ENCODE measurements at regions not wholly inside any gene's neighbourhood (a gene's known extent, or its start where the extent isn't known, plus 50 kb on each side); places are given as distances from the start of the nearest gene placed in this dataset.

GRCh38 chr13:68440874-68441273, 1210.7 kb upstream of the PCDH9 start:
- no peak for DNase-seq

GRCh38 chr13:68439817-68440216, 1209.7 kb upstream of the PCDH9 start:
- no peak for DNase-seq

- no peak for DNase-seq
These were observed 1198.2 kb upstream of the PCDH9 start for GRCh38 chr13:68428292-68428691.

GRCh38 chr13:68417801-68418200, 1187.7 kb upstream of the PCDH9 start:
- no peak for DNase-seq

- DNase-seq, result no peak
These were observed 1179.9 kb upstream of the PCDH9 start for GRCh38 chr13:68410007-68410406.

- no peak for DNase-seq
These were observed 1160.9 kb upstream of the PCDH9 start for GRCh38 chr13:68390987-68391386.

- DNase-seq, result no peak
These were observed 1156.7 kb upstream of the PCDH9 start for GRCh38 chr13:68386808-68387207.

- DNase-seq, result no peak
These were observed 1150.2 kb upstream of the PCDH9 start for GRCh38 chr13:68380041-68380973.

GRCh38 chr13:68378294-68378693, 1148.2 kb upstream of the PCDH9 start:
- DNase-seq, result no peak

- DNase-seq, result no peak
These were observed 1144.9 kb upstream of the PCDH9 start for GRCh38 chr13:68375004-68375403.

- DNase-seq, result no peak
These were observed 1139.6 kb upstream of the PCDH9 start for GRCh38 chr13:68369739-68370138.

- DNase-seq, result no peak
These were observed 1138.8 kb upstream of the PCDH9 start for GRCh38 chr13:68368922-68369321.

GRCh38 chr13:68359105-68359504, 1129.0 kb upstream of the PCDH9 start:
- DNase-seq, result no peak

- DNase-seq, result no peak
These were observed 1128.2 kb upstream of the PCDH9 start for GRCh38 chr13:68358294-68358705.

GRCh38 chr13:68350554-68350953, 1120.4 kb upstream of the PCDH9 start:
- no peak for DNase-seq

- DNase-seq, result no peak
These were observed 1117.1 kb upstream of the PCDH9 start for GRCh38 chr13:68347220-68347619.

GRCh38 chr13:68345963-68346531, 1115.9 kb upstream of the PCDH9 start:
- DNase-seq, result no peak

GRCh38 chr13:68323124-68323523, 1093.0 kb upstream of the PCDH9 start:
- no peak for DNase-seq

- DNase-seq, result no peak
These were observed 1089.2 kb upstream of the PCDH9 start for GRCh38 chr13:68319384-68319783.

- peak in 3 of 4 experiments; percentile 1 to 17 (median 3) for DNase-seq
These were observed 1074.3 kb upstream of the PCDH9 start for GRCh38 chr13:68304286-68304893.

GRCh38 chr13:68293631-68294030, 1063.5 kb upstream of the PCDH9 start:
- no peak for DNase-seq

- no peak for DNase-seq
These were observed 1062.5 kb upstream of the PCDH9 start for GRCh38 chr13:68292601-68293000.

- no peak for DNase-seq
These were observed 1061.5 kb upstream of the PCDH9 start for GRCh38 chr13:68291595-68291994.

GRCh38 chr13:68275758-68276157, 1045.6 kb upstream of the PCDH9 start:
- DNase-seq, result no peak
